ENCODE measurements at regions not wholly inside any gene's neighbourhood (a gene's known extent, or its start where the extent isn't known, plus 50 kb on each side); places are given as distances from the start of the nearest gene placed in this dataset.

GRCh38 chr13:30559274-30559673 lies 58.4 kb upstream of the USPL1 start:
- no peaks in the 10 kb centered on the region for H4K20me1 ChIP-seq (ENCODE audit: insufficient read depth)
- no peak overlapping the region for H3K4me3 ChIP-seq
- H3K27ac ChIP-seq = no peak overlapping the region
- POLR2A ChIA-PET (ENCODE audit: unreplicated experiment) = no interaction called here
- no peaks in the 10 kb centered on the region for H3K9me3 ChIP-seq (ENCODE audit: insufficient read depth, low read depth)
- TF ChIP-seq CTCF (conservative IDR thresholded peaks at IDR 0.05) = no peak
- no peak for TF ChIP-seq EZH2 (IDR thresholded peaks at IDR 0.05; ENCODE audit: low read depth)
- intact Hi-C loops (cut with micrococcal nuclease; ENCODE audit: unreplicated experiment) = no loop called here
- no peaks in the 10 kb centered on the region for H3K9me2 ChIP-seq (ENCODE audit: insufficient read depth)
- H3K36me3 ChIP-seq (ENCODE audit: low read depth) = no peaks in the 10 kb centered on the region
- H3K27me3 ChIP-seq (ENCODE audit: insufficient read depth, low read depth) = no peaks in the 10 kb centered on the region
- no peak overlapping the region for H3K4me2 ChIP-seq
- H2AFZ ChIP-seq = no peak overlapping the region
- no peaks in the 10 kb centered on the region for H3K79me2 ChIP-seq (ENCODE audit: low read depth)
- no peaks in the 10 kb centered on the region for H3K4me1 ChIP-seq (replicated peaks; ENCODE audit: insufficient read depth)
- no peak for DNase-seq
- BruUV-seq (replicated peaks) = no TSS peak
- H3F3A ChIP-seq (ENCODE audit: insufficient read depth, low read depth) = no peaks in the 10 kb centered on the region
- CTCF ChIA-PET = no interaction called here

GRCh38 chr13:30560212-30560611 lies 57.5 kb upstream of the USPL1 start:
- H4K20me1 ChIP-seq (ENCODE audit: insufficient read depth) = no peaks in the 10 kb centered on the region
- H3K4me3 ChIP-seq = no peak overlapping the region
- intact Hi-C loops (cut with micrococcal nuclease; ENCODE audit: unreplicated experiment) = no loop called here
- TF ChIP-seq CTCF (conservative IDR thresholded peaks at IDR 0.05) (no peak), EZH2 (IDR thresholded peaks at IDR 0.05; ENCODE audit: low read depth) (no peak)
- BruUV-seq (replicated peaks) = no TSS peak
- no peak for DNase-seq
- no peaks in the 10 kb centered on the region for H3K36me3 ChIP-seq (ENCODE audit: low read depth)
- H3K27ac ChIP-seq = no peak overlapping the region
- no peak overlapping the region for H3K4me2 ChIP-seq
- H3K4me1 ChIP-seq (replicated peaks; ENCODE audit: insufficient read depth) = no peaks in the 10 kb centered on the region
- H2AFZ ChIP-seq = no peak overlapping the region
- CTCF ChIA-PET = interaction anchor here (0.6 kb wide), 1 partner anchor 17 kb away, joined by 3 read pairs; no protein-coding TSS in a partner anchor
- POLR2A ChIA-PET (ENCODE audit: unreplicated experiment) = interaction anchor here (0.5 to 0.6 kb wide), 2 partner anchors 56 to 94 kb away, joined by 3 to 11 read pairs; partner anchors contain the start of gene HMGB1
- no peaks in the 10 kb centered on the region for H3K9me3 ChIP-seq (ENCODE audit: insufficient read depth, low read depth)
- H3F3A ChIP-seq (ENCODE audit: insufficient read depth, low read depth) = no peaks in the 10 kb centered on the region
- no peaks in the 10 kb centered on the region for H3K79me2 ChIP-seq (ENCODE audit: low read depth)
- H3K27me3 ChIP-seq (ENCODE audit: insufficient read depth, low read depth) = no peaks in the 10 kb centered on the region
- no peaks in the 10 kb centered on the region for H3K9me2 ChIP-seq (ENCODE audit: insufficient read depth)

- Histone ChIP-seq H3K9me3 (ENCODE audit: insufficient read depth, low read depth) (no peaks in the 10 kb centered on the region), H2AFZ (no peak overlapping the region), H3K27me3 (ENCODE audit: insufficient read depth, low read depth) (no peaks in the 10 kb centered on the region), H3K4me1 (replicated peaks; ENCODE audit: insufficient read depth) (no peaks in the 10 kb centered on the region), H3K4me2 (no peak overlapping the region), H3K4me3 (no peak overlapping the region), H3F3A (ENCODE audit: insufficient read depth, low read depth) (no peaks in the 10 kb centered on the region), H3K9me2 (ENCODE audit: insufficient read depth) (no peaks in the 10 kb centered on the region), H3K36me3 (ENCODE audit: low read depth) (no peaks in the 10 kb centered on the region), H4K20me1 (ENCODE audit: insufficient read depth) (no peaks in the 10 kb centered on the region), H3K27ac (no peak overlapping the region), H3K79me2 (ENCODE audit: low read depth) (no peaks in the 10 kb centered on the region)
- TF ChIP-seq EZH2 (IDR thresholded peaks at IDR 0.05; ENCODE audit: low read depth) (no peak), CTCF (conservative IDR thresholded peaks at IDR 0.05) (no peak)
- intact Hi-C loops (cut with micrococcal nuclease; ENCODE audit: unreplicated experiment) = no loop called here
- BruUV-seq (replicated peaks) = no TSS peak
- DNase-seq = no peak
- ChIA-PET CTCF (no interaction called here), POLR2A (ENCODE audit: unreplicated experiment) (no interaction called here)
Measured at GRCh38 chr13:30561511-30561910, 56.2 kb upstream of the USPL1 start.
